HCT116 (cell line): ENCODE measurements at regions not wholly inside any gene's neighbourhood (a gene's known extent, or its start where the extent isn't known, plus 50 kb on each side); places are given as distances from the start of the nearest gene placed in this dataset.

ENCODE experiments used
- ATAC-seq: fragments of 200-7000 bp; cut with Tn5 transposase; 2 replicates; pipeline ENCODE4 v1.9.1; 2020; ENCODE audit warnings: mild to moderate bottlenecking, moderate library complexity
- BruUV-seq: library from RNA; stranded (reverse); fragments of 400-500 nt; replicated peaks from 2 replicates; lab custom pipeline; 2021; lab: Mats Ljungman, UMichigan
- CTCF ChIA-PET: fragments of 300-600 bp; sonication (Branson Sonifier 250); formaldehyde crosslinking; loops from one replicate; lab custom pipeline; 2021; ENCODE audit warnings: antibody characterized with exemption; lab: Charles Lee
- POLR2A ChIA-PET: fragments of 300-600, 350-600 bp; sonication (Branson Sonifier 250); formaldehyde crosslinking; loops from one replicate; lab custom pipeline; 2021; ENCODE audit warnings: antibody characterized with exemption; lab: Charles Lee
- RAD21 ChIA-PET, 2 experiments: fragments of 300-600 bp; sonication (Branson Sonifier 250); formaldehyde crosslinking; loops; one replicate each; lab custom pipeline; 2023; ENCODE audit warnings: low total read pairs in 2 of 2; ENCODE audit not compliant: uncharacterized antibody in 2 of 2, unreplicated experiment in 2 of 2, low non-redundant PET in 1 of 2; lab: Charles Lee
- DNase-seq: peaks from one replicate; pipeline ENCODE4 v3.0.0-alpha.2; 2010; ENCODE audit warnings: low read depth, low spot score
- H2AFZ ChIP-seq: fragments of 200-600 bp; shearing (Covaris generic), sonication (generic); 2 replicates; pipeline ENCODE4 v1.6.1; 2017; ENCODE audit warnings: low read depth, mixed run types, mixed read lengths, antibody characterized with exemption, low read length; ENCODE audit not compliant: poor library complexity, severe bottlenecking
- H3K27ac ChIP-seq: 2 replicates; pipeline ENCODE4 v1.5.1; 2012; ENCODE audit warnings: low read depth, low read length
- H3K27me3 ChIP-seq: fragments of 200-600 bp; sonication (generic); 2 replicates; pipeline ENCODE4 v1.6.1; 2016; ENCODE audit warnings: mixed run types, low read length, mixed read lengths; ENCODE audit not compliant: insufficient read depth
- H3K36me3 ChIP-seq, 2 experiments: fragments of 200-500 bp in 1 of 2; fragments of 200-600 bp in 1 of 2; sonication (Bioruptor generic) in 1 of 2; sonication (generic) in 1 of 2; 2 replicates each; pipeline versions ENCODE4 v1.5.1 to v1.6.1; 2014 to 2016; ENCODE audit warnings: low read length in 2 of 2, inconsistent platforms in 1 of 2, mixed read lengths in 1 of 2, mixed run types in 1 of 2; ENCODE audit not compliant: insufficient read depth in 2 of 2, control insufficient read depth in 1 of 2
- H3K4me1 ChIP-seq, 2 experiments: fragments of 200-600 bp in 1 of 2; sonication (generic) in 1 of 2; 2 replicates each; pipeline versions ENCODE4 v1.5.1 to v1.6.1; 2012 to 2017; ENCODE audit warnings: low read length in 2 of 2, inconsistent platforms in 1 of 2, mild to moderate bottlenecking in 1 of 2, mixed read lengths in 1 of 2, mixed run types in 1 of 2, moderate library complexity in 1 of 2; ENCODE audit not compliant: insufficient read depth in 2 of 2, control insufficient read depth in 1 of 2
- H3K4me2 ChIP-seq: fragments of 200-600 bp; sonication (generic); 2 replicates; pipeline ENCODE4 v1.6.1; 2017; ENCODE audit warnings: mixed run types, low read length, mixed read lengths
- H3K4me3 ChIP-seq, 2 experiments: fragments of 200-600 bp in 1 of 2; sonication (generic) in 1 of 2; replicated peaks in 1 of 2; 2 replicates each; pipeline ENCODE4 v1.5.1; 2011 to 2016; ENCODE audit warnings: low read length in 2 of 2, control low read depth in 1 of 2, low read depth in 1 of 2, mild to moderate bottlenecking in 1 of 2, mixed read lengths in 1 of 2, mixed run types in 1 of 2
- H3K79me2 ChIP-seq: fragments of 200-600 bp; sonication (generic); 2 replicates; pipeline ENCODE4 v1.6.1; 2017; ENCODE audit warnings: mild to moderate bottlenecking, mixed run types, low read length, moderate library complexity, mixed read lengths; ENCODE audit not compliant: insufficient read depth
- H3K9ac ChIP-seq: fragments of 200-600 bp; sonication (generic); 2 replicates; pipeline ENCODE4 v1.6.1; 2016; ENCODE audit warnings: low read length, mixed read lengths
- H3K9me2 ChIP-seq: fragments of 200-600 bp; sonication (generic), shearing (Covaris generic); 2 replicates; pipeline ENCODE4 v1.6.1; 2017; ENCODE audit warnings: mixed run types, mild to moderate bottlenecking, moderate library complexity; ENCODE audit not compliant: insufficient read depth
- H3K9me3 ChIP-seq, 2 experiments: fragments of 200-500 bp in 1 of 2; fragments of 200-600 bp in 1 of 2; sonication (Bioruptor generic) in 1 of 2; sonication (generic) in 1 of 2; 2 replicates each; pipeline ENCODE4 v1.6.1; 2014 to 2017; ENCODE audit warnings: low read length in 2 of 2, mixed read lengths in 2 of 2, inconsistent platforms in 1 of 2, low read depth in 1 of 2, mild to moderate bottlenecking in 1 of 2, mixed run types in 1 of 2, moderate library complexity in 1 of 2; ENCODE audit not compliant: control insufficient read depth in 1 of 2, insufficient read depth in 1 of 2
- H4K20me1 ChIP-seq: fragments of 200-600 bp; sonication (generic), shearing (Covaris generic); 2 replicates; pipeline ENCODE4 v1.6.1; 2017; ENCODE audit warnings: mixed run types, mild to moderate bottlenecking, moderate library complexity; ENCODE audit not compliant: insufficient read depth
- ATF3 ChIP-seq: IDR thresholded peaks from 2 replicates; pipeline ENCODE4 v1.6.1; 2012
- CEBPB ChIP-seq: IDR thresholded peaks from 2 replicates; pipeline ENCODE4 v1.6.1; 2012; ENCODE audit warnings: low read depth
- CTCF ChIP-seq, 3 experiments: fragments of 200-600 bp in 1 of 3; sonication (generic) in 1 of 3; IDR thresholded peaks in 2 of 3; conservative IDR thresholded peaks in 1 of 3; 2 replicates each; pipeline ENCODE4 v1.5.1; 2012 to 2017; ENCODE audit warnings: low read depth in 2 of 3, low read length in 2 of 3, antibody characterized with exemption in 1 of 3, borderline replicate concordance in 1 of 3, control low read depth in 1 of 3, mild to moderate bottlenecking in 1 of 3, mixed read lengths in 1 of 3, mixed run types in 1 of 3, moderate library complexity in 1 of 3; ENCODE audit not compliant: insufficient read depth in 1 of 3
- EGR1 ChIP-seq: IDR thresholded peaks from 2 replicates; pipeline ENCODE4 v1.6.1; 2012; ENCODE audit warnings: low read depth
- ELF1 ChIP-seq: IDR thresholded peaks from 2 replicates; pipeline ENCODE4 v1.6.1; 2012; ENCODE audit warnings: low read depth, borderline replicate concordance
- EZH2 ChIP-seq: fragments of 200-600 bp; sonication (generic); IDR thresholded peaks from 2 replicates; pipeline ENCODE4 v1.6.1; 2017; ENCODE audit warnings: antibody characterized with exemption, mixed run types
- EZH2phosphoT487 ChIP-seq: fragments of 200-600 bp; IDR thresholded peaks from 2 replicates; pipeline ENCODE4 v1.6.1; 2018; ENCODE audit warnings: antibody characterized with exemption, borderline replicate concordance
- JUND ChIP-seq: IDR thresholded peaks from 2 replicates; pipeline ENCODE4 v1.6.1; 2012
- POLR2A ChIP-seq: IDR thresholded peaks from 2 replicates; pipeline ENCODE4 v1.7.0; 2011; ENCODE audit warnings: borderline replicate concordance; ENCODE audit not compliant: insufficient read depth, insufficient read length; ENCODE audit errors: extremely low read depth
- POLR2AphosphoS5 ChIP-seq: IDR thresholded peaks from 2 replicates; pipeline ENCODE4 v1.6.1; 2011; ENCODE audit warnings: mild to moderate bottlenecking, low read depth, low read length, moderate library complexity
- RAD21 ChIP-seq: IDR thresholded peaks from 2 replicates; pipeline ENCODE4 v1.6.1; 2012; ENCODE audit warnings: low read depth, mild to moderate bottlenecking
- SIN3A ChIP-seq: IDR thresholded peaks from 2 replicates; pipeline ENCODE4 v1.6.1; 2012; ENCODE audit warnings: low read depth
- SP1 ChIP-seq: IDR thresholded peaks from 2 replicates; pipeline ENCODE4 v1.6.1; 2012; ENCODE audit warnings: low read depth
- SRF ChIP-seq: IDR thresholded peaks from 2 replicates; pipeline ENCODE4 v1.6.1; 2012; ENCODE audit warnings: low read depth
- TCF7L2 ChIP-seq: IDR thresholded peaks from 2 replicates; pipeline ENCODE4 v1.7.0; 2011; ENCODE audit warnings: borderline replicate concordance, inconsistent platforms; ENCODE audit not compliant: insufficient read depth, insufficient read length; ENCODE audit errors: extremely low read depth
- ZFX ChIP-seq: fragments of 450-650 bp; IDR thresholded peaks from 2 replicates; pipeline ENCODE4 v1.6.1; 2017
- intact Hi-C: fragments of 100-400 bp; cut with micrococcal nuclease; formaldehyde crosslinking; loops from 2 replicates; pipeline ENCODE4 v1.10.0; 2022
- TF ChIP-seq, protein P1 (sequence below): IDR thresholded peaks from 2 replicates; pipeline ENCODE4 v1.6.1; 2011; ENCODE audit warnings: mild to moderate bottlenecking, low read length, moderate library complexity; ENCODE audit not compliant: insufficient replicate concordance; ENCODE audit errors: extremely low read depth
- TF ChIP-seq, protein P2 (sequence below): IDR thresholded peaks from 2 replicates; pipeline ENCODE4 v1.6.1; 2012

DNA sequence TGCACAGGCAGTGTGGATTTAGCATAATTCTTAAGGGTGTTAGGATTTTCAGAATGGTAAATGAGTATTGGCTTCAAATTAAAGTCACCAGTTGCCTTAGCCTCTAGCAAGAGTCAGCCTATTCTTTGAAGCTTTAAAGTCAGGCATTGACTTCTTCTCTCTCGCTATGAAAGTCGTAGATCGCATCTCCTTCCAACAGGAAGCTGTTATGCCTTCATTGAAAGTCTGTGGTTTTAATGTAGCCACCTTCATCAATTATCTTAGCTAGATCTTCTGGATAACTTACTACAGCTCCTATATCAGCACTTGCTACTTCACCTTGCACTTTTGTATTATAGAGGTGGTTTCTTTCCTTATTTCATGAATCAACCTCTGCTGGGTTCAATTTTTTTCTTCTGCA, 320.2 kb downstream of the PTPRC start:
- Histone ChIP-seq H3K4me1 (no peaks in the 10 kb centered on the region), H3K27ac (no peak overlapping the region), H2AFZ (no peak overlapping the region), H4K20me1 (no peaks in the 10 kb centered on the region), H3K9ac (no peak overlapping the region), H3K9me3 (no peaks in the 10 kb centered on the region), H3K36me3 (no peaks in the 10 kb centered on the region), H3K27me3 (no peaks in the 10 kb centered on the region), H3K4me3 (no peak overlapping the region), H3K79me2 (no peaks in the 10 kb centered on the region), H3K9me2 (no peaks in the 10 kb centered on the region), H3K4me2 (no peak overlapping the region)
- POLR2A ChIA-PET: interaction anchor here (1.1 kb wide), 1 partner anchor 22 kb away, joined by 3 read pairs; no protein-coding TSS in a partner anchor
- TF ChIP-seq POLR2A (no peak), CEBPB (no peak), ELF1 (no peak), ATF3 (no peak)
- intact Hi-C loops: no loop called here
- ATAC-seq (no peak), DNase-seq (no peak)
- CTCF ChIA-PET: no interaction called here
- BruUV-seq: no TSS peak
- RAD21 ChIA-PET: no interaction called here

DNA sequence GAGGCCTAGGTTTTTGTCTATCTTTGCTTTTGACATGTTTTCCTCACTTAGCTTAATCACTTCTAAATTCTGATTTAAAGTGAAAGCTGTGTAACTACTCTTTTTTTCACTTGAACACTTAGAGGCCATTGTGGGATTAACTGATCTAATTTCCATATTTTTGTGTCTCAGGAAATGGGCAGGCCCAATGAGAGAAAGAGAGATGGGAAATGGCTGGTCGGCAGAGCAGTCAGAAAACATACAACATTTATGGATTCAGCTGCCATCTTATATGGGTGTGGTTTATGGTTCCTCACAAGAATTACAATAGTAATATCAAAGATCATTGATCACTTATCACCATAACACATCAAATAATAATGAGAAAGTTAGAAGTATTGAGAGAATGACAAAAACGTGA, 320.8 kb downstream of the PTPRC start:
- no peak overlapping the region for H3K27ac ChIP-seq
- CTCF ChIA-PET: no interaction called here
- ATAC-seq (no peak), DNase-seq (no peak)
- H3K4me3 ChIP-seq: no peak overlapping the region
- no peaks in the 10 kb centered on the region for H3K36me3 ChIP-seq
- no peaks in the 10 kb centered on the region for H3K4me1 ChIP-seq
- H2AFZ ChIP-seq: no peak overlapping the region
- no peaks in the 10 kb centered on the region for H3K27me3 ChIP-seq
- H3K9ac ChIP-seq: no peak overlapping the region
- no peaks in the 10 kb centered on the region for H4K20me1 ChIP-seq
- POLR2A ChIA-PET: no interaction called here
- H3K4me2 ChIP-seq: no peak overlapping the region
- H3K79me2 ChIP-seq: no peaks in the 10 kb centered on the region
- no peaks in the 10 kb centered on the region for H3K9me3 ChIP-seq
- RAD21 ChIA-PET: no interaction called here
- intact Hi-C loops: no loop called here
- no peaks in the 10 kb centered on the region for H3K9me2 ChIP-seq
- no TSS peak for BruUV-seq
- TF ChIP-seq, protein P1, sequence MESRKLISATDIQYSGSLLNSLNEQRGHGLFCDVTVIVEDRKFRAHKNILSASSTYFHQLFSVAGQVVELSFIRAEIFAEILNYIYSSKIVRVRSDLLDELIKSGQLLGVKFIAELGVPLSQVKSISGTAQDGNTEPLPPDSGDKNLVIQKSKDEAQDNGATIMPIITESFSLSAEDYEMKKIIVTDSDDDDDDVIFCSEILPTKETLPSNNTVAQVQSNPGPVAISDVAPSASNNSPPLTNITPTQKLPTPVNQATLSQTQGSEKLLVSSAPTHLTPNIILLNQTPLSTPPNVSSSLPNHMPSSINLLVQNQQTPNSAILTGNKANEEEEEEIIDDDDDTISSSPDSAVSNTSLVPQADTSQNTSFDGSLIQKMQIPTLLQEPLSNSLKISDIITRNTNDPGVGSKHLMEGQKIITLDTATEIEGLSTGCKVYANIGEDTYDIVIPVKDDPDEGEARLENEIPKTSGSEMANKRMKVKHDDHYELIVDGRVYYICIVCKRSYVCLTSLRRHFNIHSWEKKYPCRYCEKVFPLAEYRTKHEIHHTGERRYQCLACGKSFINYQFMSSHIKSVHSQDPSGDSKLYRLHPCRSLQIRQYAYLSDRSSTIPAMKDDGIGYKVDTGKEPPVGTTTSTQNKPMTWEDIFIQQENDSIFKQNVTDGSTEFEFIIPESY: no peak
- TF ChIP-seq TCF7L2 (no peak), JUND (no peak), POLR2A (no peak), EZH2phosphoT487 (no peak), EGR1 (no peak), EZH2 (no peak), POLR2AphosphoS5 (no peak), ZFX (no peak), CTCF (IDR thresholded peaks at IDR 0.05 in 2 of 3, conservative IDR thresholded peaks at IDR 0.05 in 1 of 3; ENCODE audit: borderline replicate concordance in 1 of 3, insufficient read depth in 1 of 3, low read depth in 2 of 3, low read length in 2 of 3) (no peak), SP1 (no peak), RAD21 (no peak), SIN3A (no peak), ATF3 (no peak), SRF (no peak)
- TF ChIP-seq, protein P2, sequence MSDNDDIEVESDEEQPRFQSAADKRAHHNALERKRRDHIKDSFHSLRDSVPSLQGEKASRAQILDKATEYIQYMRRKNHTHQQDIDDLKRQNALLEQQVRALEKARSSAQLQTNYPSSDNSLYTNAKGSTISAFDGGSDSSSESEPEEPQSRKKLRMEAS: no peak
